B cell (primary cell): ENCODE measurements at regions not wholly inside any gene's neighbourhood (a gene's known extent, or its start where the extent isn't known, plus 50 kb on each side); places are given as distances from the start of the nearest gene placed in this dataset.

Experiments
- EZH2 ChIP-seq: IDR thresholded peaks from 2 replicates; pipeline ENCODE4 v1.6.1; 2012; ENCODE audit warnings: borderline replicate concordance, low read depth, mild to moderate bottlenecking, moderate library complexity, low read length; ENCODE audit not compliant: insufficient read depth, poor library complexity, severe bottlenecking
- TF ChIP-seq, protein P1 (sequence below): fragments of 200-600 bp; IDR thresholded peaks from one replicate; pipeline ENCODE4 v1.8.0; 2022; ENCODE audit warnings: antibody characterized with exemption, mild to moderate bottlenecking

DNA sequence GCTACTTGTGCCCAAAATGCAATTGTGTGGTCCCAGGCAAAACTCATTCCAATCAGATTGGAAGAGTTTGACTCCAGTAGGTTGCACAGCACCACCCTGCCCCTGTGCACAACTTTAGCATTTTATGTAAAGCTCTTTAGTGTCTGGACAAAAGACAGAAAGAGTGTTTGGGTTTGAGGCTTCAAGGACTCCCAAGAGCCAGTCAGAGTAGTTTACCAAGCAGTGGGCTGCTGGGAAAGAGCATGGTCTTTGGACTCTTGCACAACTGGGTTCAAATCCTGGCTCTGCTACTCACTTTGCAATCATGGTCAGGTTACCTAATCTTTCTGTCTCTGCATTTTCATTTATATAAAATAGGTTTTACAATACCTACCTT is 75.8 kb upstream of the UMPS start:
- TF ChIP-seq EZH2 = no peak
- TF ChIP-seq, protein P1, sequence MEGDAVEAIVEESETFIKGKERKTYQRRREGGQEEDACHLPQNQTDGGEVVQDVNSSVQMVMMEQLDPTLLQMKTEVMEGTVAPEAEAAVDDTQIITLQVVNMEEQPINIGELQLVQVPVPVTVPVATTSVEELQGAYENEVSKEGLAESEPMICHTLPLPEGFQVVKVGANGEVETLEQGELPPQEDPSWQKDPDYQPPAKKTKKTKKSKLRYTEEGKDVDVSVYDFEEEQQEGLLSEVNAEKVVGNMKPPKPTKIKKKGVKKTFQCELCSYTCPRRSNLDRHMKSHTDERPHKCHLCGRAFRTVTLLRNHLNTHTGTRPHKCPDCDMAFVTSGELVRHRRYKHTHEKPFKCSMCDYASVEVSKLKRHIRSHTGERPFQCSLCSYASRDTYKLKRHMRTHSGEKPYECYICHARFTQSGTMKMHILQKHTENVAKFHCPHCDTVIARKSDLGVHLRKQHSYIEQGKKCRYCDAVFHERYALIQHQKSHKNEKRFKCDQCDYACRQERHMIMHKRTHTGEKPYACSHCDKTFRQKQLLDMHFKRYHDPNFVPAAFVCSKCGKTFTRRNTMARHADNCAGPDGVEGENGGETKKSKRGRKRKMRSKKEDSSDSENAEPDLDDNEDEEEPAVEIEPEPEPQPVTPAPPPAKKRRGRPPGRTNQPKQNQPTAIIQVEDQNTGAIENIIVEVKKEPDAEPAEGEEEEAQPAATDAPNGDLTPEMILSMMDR = no peak
